T-helper 1 cell (primary cell): ENCODE measurements at regions not wholly inside any gene's neighbourhood (a gene's known extent, or its start where the extent isn't known, plus 50 kb on each side); places are given as distances from the start of the nearest gene placed in this dataset.

Experiments used
- DNase-seq, 5 donors: peaks; one replicate each; pipeline ENCODE4 v3.0.0-alpha.2; 2012 to 2020

DNA sequence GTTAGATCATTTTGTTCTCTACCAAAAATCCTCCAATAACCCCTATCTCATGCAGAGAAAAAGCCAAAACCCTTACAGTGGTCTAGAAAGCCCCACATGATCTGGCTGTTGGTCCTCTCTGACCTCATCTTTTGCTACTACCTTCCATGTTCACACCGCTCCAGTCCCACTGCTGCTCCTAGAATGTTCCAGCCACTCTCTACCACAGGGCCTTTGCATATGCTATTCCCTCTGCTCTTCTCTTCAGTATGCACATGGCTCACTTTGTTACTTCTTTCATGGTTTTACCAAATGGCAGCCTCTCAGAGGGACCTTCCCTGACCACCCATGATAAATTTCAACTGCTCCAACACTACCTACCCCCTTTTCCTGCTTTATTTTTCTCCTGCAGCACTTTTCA is 193.5 kb upstream of the CCDC150 start:
- DNase-seq = no peak

DNA sequence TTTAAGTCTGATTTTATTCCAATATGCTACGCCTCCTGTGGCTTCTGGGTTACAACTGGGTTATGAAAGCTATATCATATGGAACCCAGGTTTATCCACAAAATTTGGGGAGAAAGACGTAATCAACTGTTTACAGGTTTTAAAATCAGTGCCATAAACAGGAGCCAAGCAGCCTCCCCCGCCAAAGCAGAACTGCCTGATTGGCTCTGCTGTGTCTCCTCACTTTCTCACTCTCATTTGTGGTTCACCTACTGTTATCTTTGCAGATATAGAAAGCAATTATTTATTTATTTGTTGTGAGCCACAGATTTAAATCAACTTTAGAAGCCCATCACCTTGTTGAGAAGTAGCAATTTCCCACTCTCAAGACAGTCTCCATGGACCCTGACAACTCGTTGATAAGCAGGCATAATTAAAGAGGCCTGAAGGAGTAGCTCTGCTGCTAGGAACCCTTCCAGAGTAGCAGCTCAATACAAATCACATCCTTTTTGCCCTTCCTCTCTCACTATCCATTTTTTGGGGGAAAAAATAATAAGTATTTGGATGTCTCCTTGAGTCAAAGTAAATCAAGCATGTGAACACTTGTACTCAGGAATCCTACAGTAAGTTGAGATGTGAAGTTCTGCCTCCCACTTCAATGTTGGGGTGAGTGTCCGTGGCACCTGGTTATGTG is 191.0 kb upstream of the CCDC150 start:
- no peak for DNase-seq

- no peak for DNase-seq
These were observed 190.4 kb upstream of the CCDC150 start for GRCh38 chr2:196449083-196449482.

GRCh38 chr2:196452758-196453157 is 186.8 kb upstream of the CCDC150 start:
- no peak for DNase-seq

- peak in 2 of 5 donors; percentile 17 to 39 for DNase-seq
These were observed 185.9 kb upstream of the CCDC150 start for GRCh38 chr2:196453613-196454047.

GRCh38 chr2:196454492-196454891 is 185.0 kb upstream of the CCDC150 start:
- DNase-seq = no peak

DNA sequence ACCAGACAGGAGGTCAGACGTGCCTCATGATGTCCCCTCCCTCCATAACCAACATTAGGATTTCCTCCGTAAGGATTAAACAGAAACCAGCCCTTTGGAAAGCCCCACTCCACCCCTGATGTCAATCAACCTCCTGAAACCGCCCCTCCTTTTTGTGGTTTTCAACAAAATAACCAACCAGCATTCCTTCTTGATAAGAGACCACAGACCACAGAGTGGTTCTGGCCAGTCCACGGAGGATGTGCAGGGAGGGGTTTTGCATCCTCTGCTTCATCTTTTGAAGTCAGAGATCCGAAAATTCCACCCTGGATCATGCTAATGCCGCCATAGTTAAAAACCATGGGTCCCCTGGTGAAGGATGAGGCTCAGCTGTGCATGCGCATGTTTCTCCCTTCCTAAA is 180.0 kb upstream of the CCDC150 start:
- peak in 1 of 5 donors; percentile 28 for DNase-seq

GRCh38 chr2:196463706-196464105 is 175.8 kb upstream of the CCDC150 start:
- DNase-seq = no peak

DNA sequence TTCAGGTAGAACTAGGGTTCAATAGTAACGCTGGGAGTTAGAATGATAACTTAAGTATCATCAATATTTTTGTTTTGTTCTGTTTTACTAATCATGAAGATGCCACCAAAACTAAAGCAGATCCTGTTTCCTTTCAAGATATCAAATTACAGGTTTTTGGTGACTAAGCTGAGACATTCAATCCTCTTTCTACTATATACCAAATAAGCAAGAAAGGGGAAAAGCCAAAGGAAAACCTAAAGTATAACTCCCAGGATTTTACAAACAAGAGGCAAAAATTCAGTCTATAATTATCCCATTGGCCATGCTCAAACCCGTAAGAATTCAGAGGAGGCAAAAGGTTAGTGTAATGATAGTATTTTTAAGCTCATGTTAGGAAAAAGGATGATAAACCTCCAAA is 175.2 kb upstream of the CCDC150 start:
- DNase-seq = no peak

DNA sequence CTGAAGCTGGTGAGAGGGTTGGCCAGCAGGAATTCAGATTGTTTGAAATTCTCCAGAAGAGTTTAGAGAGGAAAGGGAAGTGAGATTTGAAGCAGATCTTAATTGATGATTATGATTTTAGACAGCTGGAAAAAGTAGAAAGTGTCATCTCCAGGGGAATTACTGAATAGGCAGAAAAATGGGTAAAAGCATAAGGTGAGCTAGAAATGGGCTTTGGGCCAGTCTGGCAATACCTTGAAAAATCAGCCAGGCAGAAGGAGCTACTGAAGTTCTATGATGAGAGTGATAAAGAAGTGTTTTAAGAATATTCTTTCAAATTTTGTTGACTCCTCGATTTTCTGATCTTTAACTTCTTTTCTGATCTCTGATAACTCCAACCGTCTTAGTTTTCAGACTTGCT is 172.9 kb upstream of the CCDC150 start:
- no peak for DNase-seq

GRCh38 chr2:196468394-196468793 is 171.1 kb upstream of the CCDC150 start:
- DNase-seq = no peak

GRCh38 chr2:196473617-196474016 is 165.9 kb upstream of the CCDC150 start:
- DNase-seq = no peak

DNA sequence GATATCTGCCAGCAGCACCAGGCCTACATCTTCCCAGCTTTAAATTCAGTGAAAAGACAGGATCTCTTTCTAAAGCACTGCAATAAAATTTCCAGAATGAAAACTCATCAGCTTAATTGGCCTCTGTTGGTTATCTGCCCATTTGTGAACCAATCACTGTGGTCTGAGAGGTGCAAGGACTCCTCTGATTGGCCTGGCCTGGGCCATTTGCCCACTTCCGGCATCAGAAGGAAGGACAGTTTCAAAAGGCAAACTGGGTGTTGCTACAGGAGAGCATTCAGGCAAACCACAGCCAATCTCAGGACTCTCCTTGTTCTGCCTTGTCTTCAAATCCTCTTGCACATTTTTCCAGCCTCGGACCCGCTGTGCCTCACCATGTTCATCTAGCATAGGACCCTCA is 163.9 kb upstream of the CCDC150 start:
- DNase-seq = no peak

- no peak for DNase-seq
These were observed 160.9 kb upstream of the CCDC150 start for GRCh38 chr2:196478588-196478987.

- DNase-seq = no peak
These were observed 160.2 kb upstream of the CCDC150 start for GRCh38 chr2:196479350-196479749.

DNA sequence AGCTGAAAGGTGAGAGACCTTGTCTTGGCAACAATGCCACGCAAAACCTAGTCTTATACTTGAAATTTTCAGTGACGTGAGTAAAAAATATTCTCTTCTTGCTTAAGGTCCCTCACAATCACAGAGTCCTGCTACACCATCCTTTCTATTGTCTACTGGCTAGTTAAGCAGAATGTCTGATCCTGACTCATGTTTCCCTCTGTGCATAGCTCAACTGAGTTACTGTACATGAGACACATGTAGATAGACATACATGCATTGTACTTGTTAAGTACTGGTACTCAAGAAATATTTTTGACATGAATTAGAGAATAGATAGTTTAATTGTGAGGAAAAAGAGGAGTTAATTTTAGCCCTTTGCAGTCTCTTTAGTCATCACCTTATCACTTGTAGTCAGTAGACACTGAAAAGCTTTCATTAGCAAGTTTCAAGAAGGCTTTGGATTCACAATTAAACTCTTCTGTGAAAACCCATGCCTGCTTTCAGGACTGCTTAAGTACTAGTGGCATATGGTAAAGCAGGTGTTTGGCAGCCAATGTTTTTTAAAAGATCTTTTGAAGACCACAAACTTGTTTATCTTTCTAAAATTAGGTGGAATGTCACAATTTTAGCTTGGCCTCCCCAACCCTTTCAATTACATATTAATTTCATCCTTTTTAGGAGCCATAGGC is 158.7 kb upstream of the CCDC150 start:
- no peak for DNase-seq

DNA sequence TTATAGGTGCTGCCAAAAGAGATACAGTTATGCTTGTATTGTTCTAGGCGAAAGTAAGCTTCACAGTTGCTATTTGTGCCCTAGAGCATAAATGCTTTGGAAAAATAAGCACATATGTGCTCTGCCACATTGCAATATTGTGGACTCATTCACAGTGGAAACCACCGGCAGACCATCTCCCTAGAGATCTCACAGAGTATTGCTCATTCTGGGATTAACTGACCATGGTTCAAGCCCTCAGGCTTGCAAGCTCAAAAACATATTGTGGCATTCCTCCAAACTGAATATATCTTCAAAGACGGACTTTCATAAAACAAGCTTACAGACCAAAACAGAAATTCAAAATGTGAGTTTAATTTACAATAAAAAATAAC is 158.2 kb upstream of the CCDC150 start:
- DNase-seq = no peak

DNA sequence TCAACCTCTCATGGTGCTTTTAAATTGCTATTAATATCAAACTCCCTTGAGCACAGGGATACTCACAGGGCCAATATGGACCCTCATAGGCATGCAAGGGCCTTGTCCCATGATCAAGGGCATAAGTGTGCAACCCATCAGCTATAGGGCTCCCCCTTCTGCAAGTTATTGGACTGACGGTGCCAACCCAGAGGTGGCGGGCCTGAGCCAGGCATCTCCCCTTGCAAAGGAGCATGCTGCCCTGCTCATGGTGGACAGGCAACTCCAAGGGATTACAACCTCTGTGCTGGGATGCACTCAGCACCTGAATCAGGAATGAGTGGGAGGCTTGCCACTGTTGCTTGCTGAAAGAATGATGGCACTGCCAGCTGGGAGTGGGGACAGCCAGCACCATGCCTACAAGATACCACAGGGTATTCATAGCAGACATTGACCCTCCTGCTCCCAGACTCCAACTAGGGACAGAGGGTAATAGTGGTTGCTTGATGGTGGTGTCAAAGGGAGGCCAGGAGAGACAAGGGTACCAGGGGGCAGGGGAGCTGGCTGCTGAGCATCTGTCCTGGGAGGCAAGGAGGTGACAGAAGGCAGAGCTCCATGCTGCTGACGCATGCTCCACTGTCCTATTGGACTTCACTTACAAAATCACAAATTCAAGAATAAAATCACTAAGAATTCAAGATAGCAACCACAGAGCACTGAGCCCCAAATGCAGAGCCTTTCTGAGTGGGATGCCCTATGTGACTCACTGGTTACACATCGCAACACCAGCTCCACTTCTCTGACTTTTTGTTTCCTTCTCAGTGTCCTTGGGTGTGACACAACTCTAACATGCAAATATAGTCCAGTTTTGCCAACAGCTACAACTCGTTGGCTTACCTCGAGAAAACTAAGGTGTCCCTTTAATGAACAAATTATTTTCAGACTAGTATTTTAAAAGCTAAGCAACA is 157.1 kb upstream of the CCDC150 start:
- no peak for DNase-seq

DNA sequence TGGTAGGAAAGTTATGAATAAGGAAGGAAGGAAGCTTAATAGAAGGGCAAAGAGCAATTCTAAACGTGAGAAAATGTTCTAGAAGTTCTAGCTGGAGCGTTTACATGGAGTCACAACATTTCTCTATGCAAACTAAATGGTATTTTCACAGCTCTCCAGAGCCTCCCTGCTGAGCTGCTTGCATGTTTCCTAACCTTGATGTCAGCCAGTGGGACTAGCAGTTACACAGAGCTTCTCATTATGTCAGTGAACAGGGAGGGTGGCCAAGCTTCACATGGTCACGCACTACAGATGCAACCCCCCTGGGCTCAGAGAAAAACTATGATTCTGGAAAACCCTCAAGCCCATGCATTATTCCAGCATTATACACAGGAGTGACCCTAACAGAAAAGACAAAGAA is 153.4 kb upstream of the CCDC150 start:
- DNase-seq = no peak

- DNase-seq = no peak
These were observed 152.1 kb upstream of the CCDC150 start for GRCh38 chr2:196487417-196487816.

GRCh38 chr2:196489371-196489770 is 150.1 kb upstream of the CCDC150 start:
- DNase-seq = no peak

GRCh38 chr2:196492946-196493345 is 146.6 kb upstream of the CCDC150 start:
- no peak for DNase-seq

GRCh38 chr2:196498962-196499361 is 140.6 kb upstream of the CCDC150 start:
- no peak for DNase-seq

DNA sequence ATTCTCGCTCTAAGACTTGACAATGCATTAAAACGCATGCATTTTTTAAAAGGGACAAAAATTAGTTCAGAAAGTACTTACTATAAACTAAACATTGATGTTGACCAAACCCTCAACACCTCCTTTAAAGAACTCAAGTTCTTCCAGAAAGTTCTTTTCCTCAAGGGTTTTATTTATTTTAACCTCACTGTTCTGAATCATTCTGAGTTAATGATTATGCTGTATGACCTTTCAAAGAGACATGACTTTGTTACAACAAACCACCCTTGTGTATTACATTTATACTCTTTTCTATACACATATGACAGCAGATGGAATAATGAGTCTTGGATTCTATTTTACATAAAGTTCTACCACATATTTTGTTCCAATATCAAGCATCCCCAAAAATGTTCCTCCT is 139.8 kb upstream of the CCDC150 start:
- DNase-seq = no peak
